H1 (cell line): ENCODE measurements at regions not wholly inside any gene's neighbourhood (a gene's known extent, or its start where the extent isn't known, plus 50 kb on each side); places are given as distances from the start of the nearest gene placed in this dataset.
"Not testable (repeated sequence)": the region's sequence is repeated elsewhere in the genome, so short reads cannot be mapped to it uniquely, and the experiment has no call there.

Experiments
- CTCF ChIA-PET: fragments of 300-600 bp; sonication (Branson Sonifier 250); formaldehyde crosslinking; loops from one replicate; lab custom pipeline; 2021; ENCODE audit not compliant: partially characterized antibody; lab: Charles Lee
- POLR2A ChIA-PET: fragments of 300-600 bp; sonication (Branson Sonifier 250); formaldehyde crosslinking; loops from one replicate; lab custom pipeline; 2021; ENCODE audit warnings: inconsistent platforms; ENCODE audit not compliant: partially characterized antibody; lab: Charles Lee
- DNase-seq, 2 experiments: peaks; one replicate each; pipeline versions ENCODE4 v3.0.0 to v3.0.0-alpha.2; 2010 to 2022; ENCODE audit warnings: low spot score in 2 of 2, low read depth in 1 of 2, mixed read lengths in 1 of 2
- FAIRE-seq: peaks from 2 replicates; lab custom pipeline; 2011; peaks lifted over from hg19 to GRCh38; lab: Jason Lieb, UNC
- H2AFZ ChIP-seq: 2 replicates; pipeline ENCODE4 v1.8.1; 2012; ENCODE audit warnings: low read length, inconsistent platforms
- H2AK5ac ChIP-seq: 2 replicates; pipeline ENCODE4 v1.6.1; 2013; ENCODE audit warnings: low read depth, low read length
- H2BK120ac ChIP-seq: replicated peaks from 2 replicates; pipeline ENCODE3; 2013; ENCODE audit warnings: low read depth, low read length, inconsistent platforms
- H2BK12ac ChIP-seq: 2 replicates; pipeline ENCODE4 v1.6.1; 2013; ENCODE audit warnings: low read depth, low read length
- H2BK15ac ChIP-seq: 2 replicates; pipeline ENCODE4 v1.6.1; 2013; ENCODE audit warnings: low read length
- H2BK20ac ChIP-seq: 2 replicates; pipeline ENCODE4 v1.6.1; 2013; ENCODE audit warnings: low read length
- H2BK5ac ChIP-seq: 2 replicates; pipeline ENCODE4 v1.6.1; 2013; ENCODE audit warnings: low read depth, low read length
- H3K14ac ChIP-seq: 2 replicates; pipeline ENCODE4 v1.6.1; 2013; ENCODE audit warnings: inconsistent platforms; ENCODE audit not compliant: insufficient read length
- H3K18ac ChIP-seq: 2 replicates; pipeline ENCODE4 v1.6.1; 2013; ENCODE audit warnings: low read length; ENCODE audit errors: extremely low read depth
- H3K23ac ChIP-seq: 2 replicates; pipeline ENCODE4 v1.6.1; 2013; ENCODE audit warnings: inconsistent platforms; ENCODE audit not compliant: insufficient read length
- H3K23me2 ChIP-seq: 2 replicates; pipeline ENCODE4 v1.6.1; 2013; ENCODE audit warnings: low read depth, low read length
- H3K27ac ChIP-seq: 2 replicates; pipeline ENCODE4 v1.6.1; 2011; ENCODE audit warnings: low read depth, low read length, inconsistent platforms
- H3K27me3 ChIP-seq, 4 experiments: replicated peaks in 1 of 4; 1 replicate in 1 of 4; 2 replicates in 3 of 4; pipeline versions ENCODE4 v1.6.1 to v1.8.1; 2011 to 2013; ENCODE audit warnings: low read length in 3 of 4, mild to moderate bottlenecking in 3 of 4, inconsistent platforms in 2 of 4, mixed read lengths in 2 of 4, moderate library complexity in 1 of 4; ENCODE audit not compliant: control insufficient read depth in 3 of 4, insufficient read depth in 3 of 4; ENCODE audit errors: extremely low read depth in 1 of 4
- H3K36me3 ChIP-seq, 4 experiments: 2 replicates each; pipeline versions ENCODE4 v1.6.1 to v1.8.1; 2011 to 2013; ENCODE audit warnings: mild to moderate bottlenecking in 4 of 4, low read length in 3 of 4, moderate library complexity in 2 of 4, control low read depth in 1 of 4, inconsistent platforms in 1 of 4; ENCODE audit not compliant: insufficient read depth in 4 of 4, control insufficient read depth in 2 of 4
- H3K4ac ChIP-seq: replicated peaks from 2 replicates; pipeline ENCODE3; 2013; ENCODE audit warnings: low read length, low read depth, mixed read lengths, inconsistent platforms; ENCODE audit not compliant: insufficient read length
- H3K4me1 ChIP-seq, 4 experiments: replicated peaks in 1 of 4; 1 replicate in 1 of 4; 2 replicates in 3 of 4; pipeline versions ENCODE4 v1.6.1 to v1.8.1; 2011 to 2013; ENCODE audit warnings: low read length in 3 of 4, inconsistent platforms in 2 of 4, mixed read lengths in 1 of 4; ENCODE audit not compliant: insufficient read depth in 4 of 4, control insufficient read depth in 3 of 4
- H3K4me2 ChIP-seq, 2 experiments: 2 replicates each; pipeline versions ENCODE4 v1.6.1 to v1.8.1; 2011 to 2013; ENCODE audit warnings: low read depth in 2 of 2, low read length in 2 of 2, control low read depth in 1 of 2, inconsistent platforms in 1 of 2, mild to moderate bottlenecking in 1 of 2; ENCODE audit not compliant: insufficient read depth in 1 of 2
- H3K4me3 ChIP-seq, 4 experiments: fragments of 200-600, 300-600 bp in 1 of 4; sonication (generic), shearing (Covaris generic), sonication (Bioruptor Twin) in 1 of 4; 2 replicates each; pipeline versions ENCODE4 v1.5.1 to v1.8.1; 2011 to 2016; ENCODE audit warnings: low read length in 4 of 4, low read depth in 3 of 4, control low read depth in 2 of 4, inconsistent platforms in 2 of 4, mild to moderate bottlenecking in 2 of 4, mixed read lengths in 1 of 4, moderate library complexity in 1 of 4; ENCODE audit not compliant: insufficient read depth in 2 of 4; ENCODE audit errors: extremely low read depth in 1 of 4
- H3K56ac ChIP-seq: replicated peaks from 2 replicates; pipeline ENCODE3; 2013; ENCODE audit warnings: low read depth, mild to moderate bottlenecking, mixed read lengths, low read length, inconsistent platforms; ENCODE audit not compliant: insufficient read length
- H3K79me1 ChIP-seq: 2 replicates; pipeline ENCODE4 v1.6.1; 2013; ENCODE audit warnings: low read depth, low read length, control low read depth
- H3K79me2 ChIP-seq, 2 experiments: 2 replicates each; pipeline versions ENCODE4 v1.6.1 to v1.8.1; 2012 to 2013; ENCODE audit warnings: low read length in 2 of 2, mild to moderate bottlenecking in 2 of 2, inconsistent platforms in 1 of 2; ENCODE audit not compliant: insufficient read depth in 2 of 2, control insufficient read depth in 1 of 2
- H3K9ac ChIP-seq, 4 experiments: replicated peaks in 1 of 4; 1 replicate in 1 of 4; 2 replicates in 3 of 4; pipeline versions ENCODE4 v1.6.1 to v1.8.1; 2011 to 2013; ENCODE audit warnings: low read depth in 3 of 4, low read length in 3 of 4, control low read depth in 2 of 4, mild to moderate bottlenecking in 2 of 4, moderate library complexity in 2 of 4, inconsistent platforms in 1 of 4; ENCODE audit errors: extremely low read depth in 1 of 4
- H3K9me3 ChIP-seq, 2 experiments: 2 replicates each; pipeline versions ENCODE4 v1.6.1 to v1.8.1; 2012 to 2013; ENCODE audit warnings: mild to moderate bottlenecking in 2 of 2, moderate library complexity in 2 of 2, control low read depth in 1 of 2, inconsistent platforms in 1 of 2, low read depth in 1 of 2, low read length in 1 of 2, mixed read lengths in 1 of 2; ENCODE audit not compliant: insufficient read depth in 2 of 2
- H4K20me1 ChIP-seq, 2 experiments: replicated peaks in 1 of 2; 2 replicates each; pipeline versions ENCODE3 to v1.8.1; 2011 to 2013; ENCODE audit warnings: inconsistent platforms in 2 of 2, low read length in 2 of 2, mild to moderate bottlenecking in 1 of 2; ENCODE audit not compliant: insufficient read depth in 2 of 2, control insufficient read depth in 1 of 2
- H4K5ac ChIP-seq: 2 replicates; pipeline ENCODE4 v1.6.1; 2013; ENCODE audit warnings: low read length, low read depth, mixed read lengths, inconsistent platforms; ENCODE audit not compliant: insufficient read length
- H4K8ac ChIP-seq: 2 replicates; pipeline ENCODE4 v1.8.0; 2013; ENCODE audit warnings: mild to moderate bottlenecking, moderate library complexity, low read length, inconsistent platforms; ENCODE audit not compliant: insufficient read depth; ENCODE audit errors: extremely low read depth
- H4K91ac ChIP-seq: replicated peaks from 2 replicates; pipeline ENCODE3; 2013; ENCODE audit warnings: low read length, mixed read lengths, inconsistent platforms; ENCODE audit not compliant: insufficient read length
- SIN3A ChIP-seq, 2 experiments: IDR thresholded peaks in 1 of 2; conservative IDR thresholded peaks in 1 of 2; 2 replicates each; pipeline ENCODE4 v1.6.1; 2011 to 2012; ENCODE audit warnings: low read length in 2 of 2, improper control_type of control experiment in 1 of 2, low read depth in 1 of 2, mild to moderate bottlenecking in 1 of 2
- SP1 ChIP-seq: IDR thresholded peaks from 2 replicates; pipeline ENCODE4 v1.6.1; 2011; ENCODE audit warnings: low read depth, low read length
- YY1 ChIP-seq: IDR thresholded peaks from 2 replicates; pipeline ENCODE4 v1.6.1; 2011; ENCODE audit warnings: low read depth, mild to moderate bottlenecking, low read length
- ZNF274 ChIP-seq: IDR thresholded peaks from 2 replicates; pipeline ENCODE4 v1.7.0; 2012; ENCODE audit warnings: low read length, borderline replicate concordance; ENCODE audit errors: extremely low read depth
- whole genome bisulfite sequencing, 2 experiments: shearing (Covaris generic) in 1 of 2; methylation state at CpG; one replicate each; pipeline versions ENCODE4 v1.1.6 to v1.1.7; 2013 to 2015; ENCODE audit warnings: low lambda C conversion rate in 2 of 2, mixed read lengths in 2 of 2, inconsistent platforms in 1 of 2, low coverage in 1 of 2, missing lambda C conversion rate in 1 of 2; ENCODE audit not compliant: insufficient replicate concordance in 2 of 2, insufficient coverage in 1 of 2, insufficient read length in 1 of 2; ENCODE audit errors: extremely low coverage in 1 of 2, missing lambda C conversion rate in 1 of 2; 5-methylcytosine and 5-hydroxymethylcytosine counted together

DNA sequence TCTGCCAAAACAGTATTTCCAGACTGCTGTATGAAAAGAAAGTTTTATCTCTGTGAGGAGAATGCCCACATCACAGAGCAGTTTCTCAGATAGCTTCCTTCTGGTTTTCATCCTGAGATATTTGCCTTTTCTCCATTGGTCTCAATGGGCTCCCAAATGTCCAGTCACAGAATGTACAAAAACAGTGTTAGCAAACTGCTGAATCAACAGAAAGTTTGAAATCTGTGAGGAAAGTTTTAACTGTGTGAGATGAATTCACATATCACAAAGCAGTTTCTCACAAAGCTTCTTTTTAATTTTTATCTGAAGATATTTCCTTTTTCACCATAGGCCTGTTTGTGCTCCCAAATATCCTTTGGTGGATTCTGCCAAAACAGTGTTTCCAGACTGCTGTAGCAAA is 207.2 kb upstream of the TRIM48 start (continued):
- TF ChIP-seq ZNF274 (no peak), YY1 (no peak), SP1 (no peak), SIN3A (conservative IDR thresholded peaks at IDR 0.05 in 1 of 2, IDR thresholded peaks at IDR 0.05 in 1 of 2; ENCODE audit: low read depth in 1 of 2, low read length in 2 of 2) (no peak)

DNA sequence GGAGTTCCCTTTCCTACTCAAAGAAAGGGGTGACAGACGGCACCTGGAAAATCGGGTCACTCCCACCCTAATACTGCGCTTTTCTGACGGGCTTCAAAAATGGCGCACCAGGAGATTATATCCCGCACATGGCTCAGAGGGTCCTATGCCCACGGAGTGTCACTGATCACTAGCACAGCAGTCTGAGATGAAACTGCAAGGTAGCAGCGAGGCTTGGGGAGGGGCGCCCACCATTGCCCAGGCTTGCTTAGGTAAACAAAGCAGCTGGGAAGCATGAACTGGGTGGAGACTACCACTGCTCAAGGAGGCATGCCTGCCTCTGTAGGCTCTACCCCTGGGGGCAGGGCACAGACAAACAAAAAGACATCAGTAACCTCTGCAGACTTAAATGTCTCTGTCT is 177.4 kb upstream of the TRIM48 start:
- H4K5ac ChIP-seq, H2BK120ac ChIP-seq, H3K36me3 ChIP-seq, H2BK5ac ChIP-seq, H2BK15ac ChIP-seq, H3K14ac ChIP-seq, H3K56ac ChIP-seq, H3K9ac ChIP-seq, CTCF ChIA-PET, H2AFZ ChIP-seq, H3K4me2 ChIP-seq, H4K8ac ChIP-seq, H3K27me3 ChIP-seq, H3K4me1 ChIP-seq, DNase-seq, H4K20me1 ChIP-seq, H3K23me2 ChIP-seq, H3K18ac ChIP-seq, H2AK5ac ChIP-seq, FAIRE-seq, H3K27ac ChIP-seq, H3K23ac ChIP-seq, H3K4me3 ChIP-seq, POLR2A ChIA-PET, H3K79me1 ChIP-seq, H4K91ac ChIP-seq, H3K4ac ChIP-seq, H3K79me2 ChIP-seq, H2BK12ac ChIP-seq, H2BK20ac ChIP-seq: not testable (repeated sequence)
- 82% methylated on average over 9 of the region's 9 CpGs; no CpG with 5 or more reads in 1 of the 2 experiments for whole genome bisulfite sequencing, 2 experiments
- H3K9me3 ChIP-seq = peaks cover 37 to 52% of the 10 kb centered on the region in 2 experiments
